Peyer's patch (tissue), 4 donors: ENCODE measurements at regions not wholly inside any gene's neighbourhood (a gene's known extent, or its start where the extent isn't known, plus 50 kb on each side); places are given as distances from the start of the nearest gene placed in this dataset.

Experiments
- DNase-seq, 3 donors: peaks; one replicate each; pipeline ENCODE4 v3.0.0-alpha.2; 2017 to 2019
- H3K27ac ChIP-seq, 4 donors: fragments of 200-600 bp; sonication (generic); one replicate each; pipeline ENCODE4 v1.5.1; 2016 to 2019
- H3K27me3 ChIP-seq, 2 donors: fragments of 200-600 bp; sonication (generic); one replicate each; pipeline ENCODE4 v1.5.1; 2019
- H3K36me3 ChIP-seq, 3 donors: fragments of 200-600 bp; sonication (generic); one replicate each; pipeline ENCODE4 v1.5.1; 2016 to 2019
- H3K4me1 ChIP-seq, 4 donors: fragments of 200-600 bp; sonication (generic); one replicate each; pipeline ENCODE4 v1.5.1; 2016 to 2019
- H3K4me3 ChIP-seq, 4 donors: fragments of 200-600 bp; sonication (generic); 1 replicate in 3 of 4; 2 replicates in 1 of 4; pipeline ENCODE4 v1.5.1; 2016 to 2019; ENCODE audit warnings: mild to moderate bottlenecking in 1 of 4
- H3K9me3 ChIP-seq, 4 donors: fragments of 200-600 bp; sonication (generic); one replicate each; pipeline ENCODE4 v1.5.1; 2016 to 2019; ENCODE audit warnings: mild to moderate bottlenecking in 1 of 4
- CTCF ChIP-seq, 6 experiments: fragments of 450-650 bp in 4 of 6; fragments of 200-600 bp in 2 of 6; sonication (generic) in 1 of 6; IDR thresholded peaks; one replicate each; pipeline ENCODE4 v1.5.1; 2017 to 2019; ENCODE audit warnings: antibody characterized with exemption in 6 of 6, mild to moderate bottlenecking in 3 of 6, moderate library complexity in 1 of 6
- POLR2A ChIP-seq, 2 donors: fragments of 450-650 bp; IDR thresholded peaks; one replicate each; pipeline ENCODE4 v1.5.1; 2017; ENCODE audit warnings: antibody characterized with exemption in 2 of 2, mild to moderate bottlenecking in 2 of 2, moderate library complexity in 2 of 2

DNA sequence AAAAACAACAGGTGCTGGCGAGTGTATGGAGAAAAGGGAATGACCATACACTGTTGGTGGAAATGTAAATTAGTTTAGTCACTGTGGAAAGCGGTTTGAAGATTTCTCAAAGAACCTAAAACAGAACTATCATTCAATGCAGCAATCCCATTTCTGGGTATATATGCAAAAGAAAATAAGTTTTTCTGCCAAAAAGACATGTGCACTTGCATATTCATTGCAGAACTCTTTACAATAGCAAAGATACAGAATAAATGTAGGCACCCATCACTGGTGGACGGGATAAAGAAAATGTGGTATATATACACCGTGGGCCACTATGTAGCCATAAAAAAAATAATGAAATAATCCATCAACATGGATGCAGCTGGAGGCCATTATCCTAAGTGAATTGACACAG, 105.1 kb upstream of the FSTL5 start:
- TF ChIP-seq POLR2A (IDR thresholded peaks at IDR 0.05) = no peak
- TF ChIP-seq CTCF (IDR thresholded peaks at IDR 0.05) = no peak
- no peaks in the 10 kb centered on the region for H3K27me3 ChIP-seq
- DNase-seq = no peak
- no peak overlapping the region for H3K27ac ChIP-seq
- peaks cover 0 to 13% (median 0%) of the 10 kb centered on the region in 4 donors for H3K9me3 ChIP-seq
- H3K4me1 ChIP-seq = no peaks in the 10 kb centered on the region
- no peaks in the 10 kb centered on the region for H3K36me3 ChIP-seq
- no peak overlapping the region for H3K4me3 ChIP-seq

- H3K27ac ChIP-seq = no peak overlapping the region
- H3K4me1 ChIP-seq = no peaks in the 10 kb centered on the region
- no peaks in the 10 kb centered on the region for H3K27me3 ChIP-seq
- H3K4me3 ChIP-seq = no peak overlapping the region
- DNase-seq = no peak
- H3K9me3 ChIP-seq = peaks cover 0 to 13% (median 0%) of the 10 kb centered on the region in 4 donors
- no peaks in the 10 kb centered on the region for H3K36me3 ChIP-seq
- no peak for TF ChIP-seq CTCF (IDR thresholded peaks at IDR 0.05)
- TF ChIP-seq POLR2A (IDR thresholded peaks at IDR 0.05) = no peak
These were observed 102.0 kb upstream of the FSTL5 start for GRCh38 chr4:162265802-162266201.

- Histone ChIP-seq H3K4me3 (no peak overlapping the region), H3K27ac (no peak overlapping the region), H3K27me3 (no peaks in the 10 kb centered on the region), H3K36me3 (no peaks in the 10 kb centered on the region), H3K9me3 (no peaks in the 10 kb centered on the region), H3K4me1 (no peaks in the 10 kb centered on the region)
- DNase-seq = no peak
- no peak for TF ChIP-seq POLR2A (IDR thresholded peaks at IDR 0.05)
- TF ChIP-seq CTCF (IDR thresholded peaks at IDR 0.05) = no peak
These were observed 81.3 kb upstream of the FSTL5 start for GRCh38 chr4:162245051-162245450.

GRCh38 chr4:162241857-162242256, 78.1 kb upstream of the FSTL5 start:
- Histone ChIP-seq H3K27ac (no peak overlapping the region), H3K9me3 (no peaks in the 10 kb centered on the region), H3K4me1 (no peaks in the 10 kb centered on the region), H3K4me3 (no peak overlapping the region), H3K36me3 (no peaks in the 10 kb centered on the region), H3K27me3 (no peaks in the 10 kb centered on the region)
- DNase-seq = no peak
- TF ChIP-seq POLR2A (IDR thresholded peaks at IDR 0.05) = no peak
- TF ChIP-seq CTCF (IDR thresholded peaks at IDR 0.05) = no peak

- H3K27me3 ChIP-seq = no peaks in the 10 kb centered on the region
- H3K27ac ChIP-seq = no peak overlapping the region
- H3K9me3 ChIP-seq = no peaks in the 10 kb centered on the region
- TF ChIP-seq CTCF (IDR thresholded peaks at IDR 0.05) (no peak), POLR2A (IDR thresholded peaks at IDR 0.05) (no peak)
- DNase-seq = no peak
- no peaks in the 10 kb centered on the region for H3K4me1 ChIP-seq
- no peaks in the 10 kb centered on the region for H3K36me3 ChIP-seq
- H3K4me3 ChIP-seq = no peak overlapping the region
These were observed 76.4 kb upstream of the FSTL5 start for GRCh38 chr4:162239992-162240769.
